GM12892 (cell line): ENCODE measurements at regions not wholly inside any gene's neighbourhood (a gene's known extent, or its start where the extent isn't known, plus 50 kb on each side); places are given as distances from the start of the nearest gene placed in this dataset.

Experiments
- POLR2A ChIP-seq: IDR thresholded peaks from 2 replicates; pipeline ENCODE4 v1.6.1; 2011; ENCODE audit warnings: low read depth, low read length, control low read depth
- POLR2AphosphoS5 ChIP-seq: IDR thresholded peaks from 2 replicates; pipeline ENCODE4 v1.6.1; 2011; ENCODE audit warnings: low read depth, low read length, control low read depth
- TAF1 ChIP-seq: IDR thresholded peaks from 2 replicates; pipeline ENCODE4 v1.6.1; 2011; ENCODE audit warnings: low read depth, mild to moderate bottlenecking, control low read depth, low read length, borderline replicate concordance

- TF ChIP-seq POLR2A (no peak), POLR2AphosphoS5 (no peak), TAF1 (no peak)
Observed at GRCh38 chr4:23516716-23517115, 373.1 kb downstream of the PPARGC1A start.
